Hematopoietic multipotent progenitor cell treated with erythropoietin and hydrocortisone succinate and interleukin-3 and kit ligand, for 4 days (in vitro differentiated cells): ENCODE measurements at regions not wholly inside any gene's neighbourhood (a gene's known extent, or its start where the extent isn't known, plus 50 kb on each side); places are given as distances from the start of the nearest gene placed in this dataset.
"Not testable (repeated sequence)": the region's sequence is repeated elsewhere in the genome, so short reads cannot be mapped to it uniquely, and the experiment has no call there.

Experiments
- DNase-seq: peaks from one replicate; pipeline ENCODE4 v3.0.0-alpha.2; 2015

- no peak for DNase-seq
These were observed 152.8 kb upstream of the CTAGE1 start for GRCh38 chr18:22570492-22570891.

- DNase-seq: no peak
These were observed 154.6 kb upstream of the CTAGE1 start for GRCh38 chr18:22572341-22572740.

GRCh38 chr18:22579271-22579670 is 161.6 kb upstream of the CTAGE1 start:
- no peak for DNase-seq

GRCh38 chr18:22585333-22585732 is 167.6 kb upstream of the CTAGE1 start:
- no peak for DNase-seq

GRCh38 chr18:22585821-22586220 is 168.1 kb upstream of the CTAGE1 start:
- no peak for DNase-seq

- no peak for DNase-seq
These were observed 173.5 kb upstream of the CTAGE1 start for GRCh38 chr18:22591222-22591621.

- DNase-seq: no peak
These were observed 176.5 kb upstream of the CTAGE1 start for GRCh38 chr18:22594155-22594690.

- no peak for DNase-seq
These were observed 183.8 kb upstream of the CTAGE1 start for GRCh38 chr18:22601481-22601880.

- DNase-seq: not testable (repeated sequence)
These were observed 184.7 kb upstream of the CTAGE1 start for GRCh38 chr18:22602456-22602855.

GRCh38 chr18:22603902-22604301 is 186.2 kb upstream of the CTAGE1 start:
- no peak for DNase-seq

- DNase-seq: no peak
These were observed 186.8 kb upstream of the CTAGE1 start for GRCh38 chr18:22604390-22604985.

GRCh38 chr18:22604986-22605421 is 187.3 kb upstream of the CTAGE1 start:
- no peak for DNase-seq

- no peak for DNase-seq
These were observed 188.0 kb upstream of the CTAGE1 start for GRCh38 chr18:22605736-22606135.

- no peak for DNase-seq
These were observed 189.0 kb upstream of the CTAGE1 start for GRCh38 chr18:22606563-22607283.

- DNase-seq: no peak
These were observed 189.5 kb upstream of the CTAGE1 start for GRCh38 chr18:22607284-22607635.

- no peak for DNase-seq
These were observed 191.1 kb upstream of the CTAGE1 start for GRCh38 chr18:22608847-22609246.

- no peak for DNase-seq
These were observed 191.9 kb upstream of the CTAGE1 start for GRCh38 chr18:22609642-22610041.

- DNase-seq: no peak
These were observed 195.5 kb upstream of the CTAGE1 start for GRCh38 chr18:22613058-22613690.

GRCh38 chr18:22613788-22614187 is 196.1 kb upstream of the CTAGE1 start:
- no peak for DNase-seq

- DNase-seq: no peak
These were observed 205.8 kb upstream of the CTAGE1 start for GRCh38 chr18:22623513-22623912.

GRCh38 chr18:22624176-22624575 is 206.5 kb upstream of the CTAGE1 start:
- DNase-seq: no peak

GRCh38 chr18:22625406-22625805 is 207.7 kb upstream of the CTAGE1 start:
- DNase-seq: no peak

GRCh38 chr18:22626771-22627170 is 209.1 kb upstream of the CTAGE1 start:
- DNase-seq: no peak

- no peak for DNase-seq
These were observed 209.8 kb upstream of the CTAGE1 start for GRCh38 chr18:22627506-22627905.
